SK-N-SH treated with all-trans-retinoic acid at 6 μM for 48 hours (cell line): ENCODE measurements at regions not wholly inside any gene's neighbourhood (a gene's known extent, or its start where the extent isn't known, plus 50 kb on each side); places are given as distances from the start of the nearest gene placed in this dataset.
A peak's percentile ranks its signal among the peaks of the same experiment; 100 is the strongest.

Experiments used
- ARNTL ChIP-seq: fragments of 450-650 bp; formaldehyde crosslinking; IDR thresholded peaks from 2 replicates; pipeline ENCODE4 v1.5.0; 2020; ENCODE audit warnings: low read depth, mild to moderate bottlenecking, moderate library complexity, borderline replicate concordance
- BACH2 ChIP-seq: fragments of 250-450 bp; sonication (Bioruptor Pico); IDR thresholded peaks from 2 replicates; pipeline ENCODE4 v1.9.0; 2021; ENCODE audit warnings: mild to moderate bottlenecking, borderline replicate concordance
- CSRNP3 ChIP-seq: fragments of 250-450 bp; sonication (Bioruptor Pico); IDR thresholded peaks from 2 replicates; pipeline ENCODE4 v1.5.1; 2021; ENCODE audit warnings: mild to moderate bottlenecking, moderate library complexity
- PATZ1 ChIP-seq: fragments of 250-450 bp; sonication (Bioruptor Pico); IDR thresholded peaks from 2 replicates; pipeline ENCODE4 v1.8.0; 2020; ENCODE audit warnings: mild to moderate bottlenecking, moderate library complexity, borderline replicate concordance
- SNAI2 ChIP-seq: fragments of 250-450 bp; sonication (Bioruptor Pico); IDR thresholded peaks from 2 replicates; pipeline ENCODE4 v1.5.0; 2020; ENCODE audit warnings: mild to moderate bottlenecking, moderate library complexity
- TCF4 ChIP-seq: fragments of 250-450 bp; sonication (Bioruptor Pico); IDR thresholded peaks from 2 replicates; pipeline ENCODE4 v1.8.0; 2021; ENCODE audit warnings: mild to moderate bottlenecking, moderate library complexity, borderline replicate concordance
- ZFP3 ChIP-seq: fragments of 250-450 bp; sonication (Bioruptor Pico); IDR thresholded peaks from 2 replicates; pipeline ENCODE4 v1.5.0; 2020; ENCODE audit warnings: mild to moderate bottlenecking, moderate library complexity
- ZFP30 ChIP-seq: fragments of 450-650 bp; formaldehyde crosslinking; IDR thresholded peaks from 2 replicates; pipeline ENCODE4 v1.5.0; 2022; ENCODE audit warnings: mild to moderate bottlenecking, moderate library complexity
- TF ChIP-seq, protein P1 (sequence below): fragments of 250-450 bp; sonication (Bioruptor Pico); IDR thresholded peaks from 2 replicates; pipeline ENCODE4 v1.5.1; 2020; ENCODE audit warnings: low read depth, mild to moderate bottlenecking, moderate library complexity

- TF ChIP-seq ARNTL (CRISPR knock-in tag): no peak
- peak; percentile 89 for TF ChIP-seq SNAI2
- TF ChIP-seq PATZ1 (CRISPR knock-in tag): no peak
- TF ChIP-seq, protein P1, sequence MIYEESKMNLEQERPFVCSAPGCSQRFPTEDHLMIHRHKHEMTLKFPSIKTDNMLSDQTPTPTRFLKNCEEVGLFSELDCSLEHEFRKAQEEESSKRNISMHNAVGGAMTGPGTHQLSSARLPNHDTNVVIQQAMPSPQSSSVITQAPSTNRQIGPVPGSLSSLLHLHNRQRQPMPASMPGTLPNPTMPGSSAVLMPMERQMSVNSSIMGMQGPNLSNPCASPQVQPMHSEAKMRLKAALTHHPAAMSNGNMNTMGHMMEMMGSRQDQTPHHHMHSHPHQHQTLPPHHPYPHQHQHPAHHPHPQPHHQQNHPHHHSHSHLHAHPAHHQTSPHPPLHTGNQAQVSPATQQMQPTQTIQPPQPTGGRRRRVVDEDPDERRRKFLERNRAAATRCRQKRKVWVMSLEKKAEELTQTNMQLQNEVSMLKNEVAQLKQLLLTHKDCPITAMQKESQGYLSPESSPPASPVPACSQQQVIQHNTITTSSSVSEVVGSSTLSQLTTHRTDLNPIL (CRISPR knock-in tag): no peak
- TF ChIP-seq ZFP30 (CRISPR knock-in tag): no peak
- TF ChIP-seq TCF4: no peak
- no peak for TF ChIP-seq ZFP3 (CRISPR knock-in tag)
- no peak for TF ChIP-seq BACH2 (CRISPR knock-in tag)
- TF ChIP-seq CSRNP3 (CRISPR knock-in tag): no peak
These were observed 362.2 kb upstream of the NXPH2 start for GRCh38 chr2:139142252-139142880.
